ENCODE measurements at regions not wholly inside any gene's neighbourhood (a gene's known extent, or its start where the extent isn't known, plus 50 kb on each side); places are given as distances from the start of the nearest gene placed in this dataset.

- ATAC-seq, result no peak
These were observed 322.5 kb upstream of the EPHA6 start for GRCh38 chr3:96491868-96492267.

More at GRCh38 chr3:96491868-96492267, 322.5 kb upstream of the EPHA6 start:
- no peak overlapping the region for H2AFZ ChIP-seq
- Mint-ChIP-seq H3K36me3 (ENCODE audit: low read depth) (peaks cover 3% of the 10 kb centered on the region; the same call in 2 of the 3 replicates), H3K27ac (no peak overlapping the region), H3K27me3 (ENCODE audit: insufficient read depth, low read depth, poor library complexity) (peaks cover 3% of the 10 kb centered on the region), H3K4me3 (no peak overlapping the region), H3K4me1 (no peaks in the 10 kb centered on the region), H3K9me3 (peaks cover 14% of the 10 kb centered on the region)
- TF ChIP-seq NANOG (IDR thresholded peaks at IDR 0.05; ENCODE audit: borderline replicate concordance) (no peak), CREB1 (CRISPR knock-in tag; IDR thresholded peaks at IDR 0.05; ENCODE audit: low read depth) (no peak), ZNF462 (CRISPR knock-in tag; IDR thresholded peaks at IDR 0.05) (no peak), EZH2 (IDR thresholded peaks at IDR 0.05; ENCODE audit: low read depth, unreplicated experiment) (no peak)
- no peaks in the 10 kb centered on the region for H3K36me3 ChIP-seq (ENCODE audit: insufficient read depth)
- H3K4me2 ChIP-seq, result no peak overlapping the region
- H3K27ac ChIP-seq (ENCODE audit: low read depth), result no peak overlapping the region
- no peak for DNase-seq (ENCODE audit: low spot score)
- no peaks in the 10 kb centered on the region for H3K79me2 ChIP-seq (replicated peaks; ENCODE audit: insufficient read depth)
- H3K4me1 ChIP-seq (ENCODE audit: insufficient read depth), result no peaks in the 10 kb centered on the region
- no peaks in the 10 kb centered on the region for H3K27me3 ChIP-seq (ENCODE audit: insufficient read depth)
- H3K9me2 ChIP-seq (ENCODE audit: insufficient read depth), result no peaks in the 10 kb centered on the region
- no peaks in the 10 kb centered on the region for H3F3A ChIP-seq (replicated peaks; ENCODE audit: low read depth)
- no peak overlapping the region for H3K4me3 ChIP-seq
- H4K20me1 ChIP-seq (replicated peaks; ENCODE audit: insufficient read depth), result no peaks in the 10 kb centered on the region
